HG03439 (cell line): ENCODE measurements at regions not wholly inside any gene's neighbourhood (a gene's known extent, or its start where the extent isn't known, plus 50 kb on each side); places are given as distances from the start of the nearest gene placed in this dataset.

Experiments
- ATAC-seq: cut with Tn5 transposase; IDR thresholded peaks from one replicate; pipeline ENCODE4 v1.9.1; 2021; ENCODE audit warnings: mild to moderate bottlenecking, moderate library complexity; ENCODE audit not compliant: unreplicated experiment

GRCh38 chr6:21457647-21458046 is 135.9 kb upstream of the SOX4 start:
- ATAC-seq = no peak

- ATAC-seq = no peak
These were observed 133.9 kb upstream of the SOX4 start for GRCh38 chr6:21459641-21460040.

- no peak for ATAC-seq
These were observed 131.6 kb upstream of the SOX4 start for GRCh38 chr6:21461844-21462518.

DNA sequence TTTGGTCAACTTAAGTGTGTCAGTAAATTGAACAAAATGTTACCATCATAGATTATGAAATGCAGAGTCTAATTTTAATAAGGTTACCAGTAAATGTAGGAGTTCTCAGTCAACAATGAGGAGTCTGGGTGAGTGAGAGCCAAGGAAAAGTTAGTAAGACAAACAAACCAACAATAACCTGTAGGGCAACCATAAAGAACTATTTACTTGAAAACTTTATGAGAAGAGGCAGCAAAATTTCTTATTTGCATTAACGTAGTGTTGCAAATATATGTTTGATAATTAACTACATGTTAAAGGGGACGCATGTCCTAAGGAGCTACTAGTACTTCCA is 131.1 kb upstream of the SOX4 start:
- ATAC-seq = no peak

GRCh38 chr6:21467091-21467490 is 126.5 kb upstream of the SOX4 start:
- ATAC-seq = no peak

- ATAC-seq = no peak
These were observed 125.1 kb upstream of the SOX4 start for GRCh38 chr6:21468461-21468860.

GRCh38 chr6:21469213-21469612 is 124.3 kb upstream of the SOX4 start:
- no peak for ATAC-seq

DNA sequence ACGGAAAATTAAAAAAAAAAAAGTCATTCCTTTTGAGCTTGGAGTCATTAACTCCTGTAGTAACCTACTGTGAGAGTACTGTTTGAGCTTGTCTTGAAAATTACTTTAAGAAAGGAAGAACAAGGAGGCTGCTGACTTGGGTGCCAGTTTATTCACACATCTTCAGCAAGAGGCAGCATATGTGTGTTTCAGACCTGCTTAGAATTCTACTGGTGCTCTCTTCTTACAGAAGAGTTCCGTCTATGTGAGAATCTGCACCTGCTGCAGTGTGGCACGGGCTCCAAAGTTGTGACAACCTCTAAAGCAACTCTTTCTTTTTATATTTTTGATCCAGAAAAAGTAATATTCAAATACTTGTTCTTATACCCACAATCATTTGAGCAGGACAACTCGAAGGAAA is 117.4 kb upstream of the SOX4 start:
- ATAC-seq = no peak

GRCh38 chr6:21478411-21478810 is 115.1 kb upstream of the SOX4 start:
- no peak for ATAC-seq

DNA sequence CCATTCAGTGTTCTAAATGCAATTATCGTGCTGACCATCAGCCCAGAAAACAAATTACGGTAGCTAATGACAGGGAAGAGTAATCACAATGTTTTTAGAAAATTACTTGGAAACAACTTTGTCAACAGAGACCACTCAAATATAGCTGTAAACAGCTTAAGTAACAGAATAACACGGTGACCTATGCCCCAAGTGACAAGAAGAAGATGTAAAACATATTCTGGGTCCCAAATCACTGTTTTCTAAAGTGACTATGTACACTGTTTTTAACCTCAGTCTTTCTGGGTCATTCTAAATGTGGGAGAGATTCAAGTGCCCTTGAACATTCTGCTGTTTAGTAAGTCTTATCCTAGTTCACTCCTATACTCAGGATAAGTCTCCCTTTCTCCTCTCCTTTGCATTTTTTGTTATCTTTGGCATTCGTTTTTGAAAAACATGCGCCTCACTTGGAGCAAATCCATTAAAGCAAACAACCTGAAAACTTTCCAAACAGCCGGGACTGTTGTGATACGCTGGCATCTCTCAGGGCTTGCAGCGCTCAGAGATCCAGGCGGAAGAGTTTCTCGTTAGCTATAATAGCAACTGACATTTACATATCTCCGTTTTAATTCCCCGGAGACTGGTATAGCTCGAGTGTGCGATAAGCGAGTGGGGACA is 114.5 kb upstream of the SOX4 start:
- ATAC-seq = no peak

DNA sequence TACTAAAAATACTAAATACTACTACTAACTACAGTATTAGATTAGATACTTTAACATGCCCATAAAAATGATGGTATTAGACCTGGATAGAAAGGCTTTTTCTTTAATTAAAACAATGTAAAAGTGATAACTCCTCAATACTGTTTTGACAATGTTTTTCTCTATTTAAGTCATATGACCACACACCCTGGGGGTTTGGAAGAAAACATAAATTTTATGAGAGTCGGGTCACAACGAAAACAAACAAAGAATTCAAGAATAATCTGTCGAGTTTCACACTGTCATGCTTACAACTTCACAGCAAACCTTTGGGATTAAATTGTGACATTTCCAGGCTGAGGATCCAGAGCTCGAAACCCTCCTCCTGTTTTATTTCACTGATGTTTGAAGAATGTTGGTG is 107.4 kb upstream of the SOX4 start:
- no peak for ATAC-seq

DNA sequence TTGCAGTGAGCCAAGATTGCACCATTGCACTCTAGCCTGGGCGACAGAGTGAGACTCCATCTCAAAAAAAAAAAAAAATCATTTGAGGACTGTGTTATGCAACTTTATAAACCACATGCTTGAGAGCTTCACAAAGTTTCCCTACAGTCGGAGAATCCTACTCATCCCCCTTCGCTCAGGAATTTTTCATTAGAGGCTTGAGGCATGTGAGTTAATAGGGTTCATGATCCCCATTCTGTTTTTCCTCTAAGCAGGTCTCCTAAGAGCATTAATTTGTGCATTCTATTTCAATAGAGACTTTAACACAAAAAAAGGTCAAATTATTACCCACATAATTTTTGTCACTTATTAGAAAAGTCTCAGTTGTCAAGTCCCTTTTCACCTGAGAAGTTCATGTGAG is 103.7 kb upstream of the SOX4 start:
- ATAC-seq = no peak

DNA sequence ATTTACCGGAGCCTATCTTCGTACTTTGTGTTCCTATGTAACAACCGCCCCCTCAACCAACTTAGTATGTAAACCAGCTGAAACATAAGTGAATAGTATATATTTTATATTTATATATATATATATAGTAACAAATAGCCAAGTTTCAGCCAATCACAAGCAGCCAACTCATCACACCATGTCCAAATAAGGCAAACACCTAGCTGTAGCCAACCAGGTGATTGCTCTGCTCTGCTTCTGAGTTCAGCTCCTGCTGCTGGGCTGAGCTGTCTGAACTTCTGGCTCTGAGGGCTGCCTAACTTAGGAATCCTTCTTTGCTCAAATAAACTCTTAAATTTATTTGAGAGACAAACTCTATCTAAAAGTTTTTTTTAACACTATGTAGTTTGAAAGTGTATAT is 101.6 kb upstream of the SOX4 start:
- ATAC-seq = no peak

GRCh38 chr6:21494505-21494904 is 99.0 kb upstream of the SOX4 start:
- no peak for ATAC-seq

DNA sequence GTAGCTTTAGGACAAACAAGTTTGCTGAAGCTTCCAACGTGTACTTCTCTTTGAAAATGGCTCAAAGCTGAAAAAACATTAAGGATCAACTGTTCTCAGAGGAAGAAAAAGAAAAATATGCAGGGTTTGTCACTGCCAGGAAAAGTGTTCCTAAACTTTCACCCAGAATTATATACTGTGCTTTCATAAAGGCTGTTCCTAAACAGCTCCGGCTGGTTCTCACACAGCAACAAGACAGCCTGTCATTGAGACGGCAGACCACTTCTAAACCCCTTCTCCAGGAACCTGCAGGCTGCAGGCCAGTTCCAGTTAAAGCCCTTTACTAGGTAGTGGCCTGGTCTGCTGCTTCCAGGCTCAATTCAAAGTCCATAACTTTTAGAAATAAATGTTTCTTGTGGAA is 97.4 kb upstream of the SOX4 start:
- ATAC-seq = no peak

DNA sequence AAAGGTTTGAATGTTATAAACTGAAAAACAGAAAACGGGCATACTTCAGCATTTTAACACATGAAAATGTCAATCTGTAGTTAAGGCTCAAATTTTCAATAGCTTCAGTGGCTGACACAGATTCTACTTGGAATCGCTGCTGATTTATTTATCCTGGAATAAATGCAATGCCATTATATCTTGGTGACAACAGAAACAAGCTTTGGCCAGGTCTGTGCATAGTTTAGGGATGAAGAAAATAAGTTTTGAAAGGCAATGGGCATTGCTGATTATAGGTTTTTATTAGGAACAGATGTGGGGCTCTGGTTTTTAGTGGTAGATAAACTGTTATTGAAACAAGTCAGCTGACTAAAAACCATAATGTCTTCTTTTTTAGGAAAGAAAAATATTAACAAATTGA is 96.8 kb upstream of the SOX4 start:
- no peak for ATAC-seq

- ATAC-seq = no peak
These were observed 93.1 kb upstream of the SOX4 start for GRCh38 chr6:21500314-21501020.

GRCh38 chr6:21501021-21501354 is 92.6 kb upstream of the SOX4 start:
- no peak for ATAC-seq

DNA sequence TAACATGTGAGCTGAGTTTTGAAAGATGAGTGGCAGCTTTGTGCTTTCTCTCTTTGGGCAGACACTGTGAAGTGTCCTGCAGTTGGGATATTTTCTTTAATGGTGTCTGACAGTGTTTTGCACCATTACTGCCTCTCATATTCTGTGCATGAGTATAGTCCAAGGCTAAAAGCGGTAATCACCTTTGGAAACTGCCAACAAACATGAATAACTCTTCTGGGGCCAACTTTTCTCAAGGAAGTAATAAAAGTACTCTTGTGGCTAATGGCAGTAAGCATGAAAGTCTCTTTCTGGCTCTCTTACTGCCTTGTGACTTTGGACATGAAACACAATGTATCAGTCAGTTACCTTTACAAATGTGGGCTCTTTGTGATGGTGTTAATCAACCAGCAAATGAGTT is 91.7 kb upstream of the SOX4 start:
- no peak for ATAC-seq

- no peak for ATAC-seq
These were observed 90.9 kb upstream of the SOX4 start for GRCh38 chr6:21502682-21503081.

GRCh38 chr6:21504790-21505189 is 88.8 kb upstream of the SOX4 start:
- ATAC-seq = no peak

GRCh38 chr6:21505574-21505990 is 88.0 kb upstream of the SOX4 start:
- no peak for ATAC-seq

- no peak for ATAC-seq
These were observed 87.4 kb upstream of the SOX4 start for GRCh38 chr6:21506126-21506525.
